ENCODE measurements at regions not wholly inside any gene's neighbourhood (a gene's known extent, or its start where the extent isn't known, plus 50 kb on each side); places are given as distances from the start of the nearest gene placed in this dataset.

GRCh38 chr1:38392861-38393260 lies 346.3 kb upstream of the POU3F1 start:
- H3K4me3 ChIP-seq, result no peak overlapping the region

GRCh38 chr1:38381256-38381655 lies 334.7 kb upstream of the POU3F1 start:
- no peak overlapping the region for H3K27ac ChIP-seq
- TF ChIP-seq CTCF (IDR thresholded peaks at IDR 0.05) (no peak), POLR2A (IDR thresholded peaks at IDR 0.05) (no peak)

More at GRCh38 chr1:38392861-38393260, 346.3 kb upstream of the POU3F1 start:
- Histone ChIP-seq H3K27ac (no peak overlapping the region), H3K4me1 (no peaks in the 10 kb centered on the region), H3K9me3 (peaks cover 0 to 5% (median 2%) of the 10 kb centered on the region in 4 donors), H3K36me3 (no peaks in the 10 kb centered on the region), H3K27me3 (no peaks in the 10 kb centered on the region)
- TF ChIP-seq CTCF (IDR thresholded peaks at IDR 0.05) (no peak), POLR2A (IDR thresholded peaks at IDR 0.05) (no peak)
- DNase-seq, result no peak

GRCh38 chr1:38376577-38376976 lies 330.0 kb upstream of the POU3F1 start:
- no peaks in the 10 kb centered on the region for H3K4me1 ChIP-seq
- no peaks in the 10 kb centered on the region for H3K36me3 ChIP-seq
- DNase-seq, result no peak
- no peak overlapping the region for H3K4me3 ChIP-seq
- H3K27ac ChIP-seq, result no peak overlapping the region
- TF ChIP-seq POLR2A (IDR thresholded peaks at IDR 0.05) (no peak), CTCF (IDR thresholded peaks at IDR 0.05) (no peak)
- no peaks in the 10 kb centered on the region for H3K27me3 ChIP-seq
- no peaks in the 10 kb centered on the region for H3K9me3 ChIP-seq

More at GRCh38 chr1:38381256-38381655, 334.7 kb upstream of the POU3F1 start:
- no peaks in the 10 kb centered on the region for H3K4me1 ChIP-seq
- H3K9me3 ChIP-seq, result no peaks in the 10 kb centered on the region
- H3K36me3 ChIP-seq, result no peaks in the 10 kb centered on the region
- H3K27me3 ChIP-seq, result no peaks in the 10 kb centered on the region
- H3K4me3 ChIP-seq, result no peak overlapping the region
- no peak for DNase-seq

GRCh38 chr1:38375035-38375434 lies 328.4 kb upstream of the POU3F1 start:
- Histone ChIP-seq H3K36me3 (no peaks in the 10 kb centered on the region), H3K4me1 (no peaks in the 10 kb centered on the region), H3K27me3 (no peaks in the 10 kb centered on the region), H3K27ac (no peak overlapping the region), H3K4me3 (no peak overlapping the region), H3K9me3 (no peaks in the 10 kb centered on the region)
- no peak for TF ChIP-seq POLR2A (IDR thresholded peaks at IDR 0.05)
- TF ChIP-seq CTCF (IDR thresholded peaks at IDR 0.05), result no peak
- no peak for DNase-seq

GRCh38 chr1:38371505-38371844 lies 324.9 kb upstream of the POU3F1 start:
- H3K4me1 ChIP-seq, result no peaks in the 10 kb centered on the region
- H3K4me3 ChIP-seq, result no peak overlapping the region
- H3K27me3 ChIP-seq, result no peaks in the 10 kb centered on the region
- TF ChIP-seq CTCF (IDR thresholded peaks at IDR 0.05), result no peak
- no peak for TF ChIP-seq POLR2A (IDR thresholded peaks at IDR 0.05)
- no peak overlapping the region for H3K27ac ChIP-seq
- H3K9me3 ChIP-seq, result no peaks in the 10 kb centered on the region
- H3K36me3 ChIP-seq, result no peaks in the 10 kb centered on the region
- DNase-seq, result no peak
